ENCODE measurements at regions not wholly inside any gene's neighbourhood (a gene's known extent, or its start where the extent isn't known, plus 50 kb on each side); places are given as distances from the start of the nearest gene placed in this dataset.

GRCh38 chr5:96256795-96257470 is 176.1 kb downstream of the PCSK1 start:
- TF ChIP-seq CHD1 (IDR thresholded peaks at IDR 0.05; ENCODE audit: low read depth, low read length) (no peak), BACH1 (IDR thresholded peaks at IDR 0.05; ENCODE audit: low read length) (no peak)

More at GRCh38 chr5:96256795-96257470, 176.1 kb downstream of the PCSK1 start:
- Histone ChIP-seq H3K4me2 (ENCODE audit: insufficient read depth in 1 of 2, low read depth in 2 of 2, low read length in 2 of 2) (no peak overlapping the region), H4K20me1 (replicated peaks in 1 of 2; ENCODE audit: control insufficient read depth in 1 of 2, insufficient read depth in 2 of 2, low read length in 2 of 2) (no peaks in the 10 kb centered on the region), H2BK15ac (ENCODE audit: low read length) (no peak overlapping the region), H4K5ac (ENCODE audit: insufficient read length, low read depth, low read length) (no peak overlapping the region), H2BK120ac (replicated peaks; ENCODE audit: low read depth, low read length) (no peak overlapping the region), H2BK20ac (ENCODE audit: low read length) (no peak overlapping the region), H3K4ac (replicated peaks; ENCODE audit: insufficient read length, low read depth, low read length) (no peak overlapping the region), H2AFZ (ENCODE audit: low read length) (no peak overlapping the region), H3K79me1 (ENCODE audit: low read depth, low read length) (no peaks in the 10 kb centered on the region), H3K79me2 (ENCODE audit: control insufficient read depth in 1 of 2, insufficient read depth in 2 of 2, low read length in 2 of 2) (no peaks in the 10 kb centered on the region), H3K36me3 (ENCODE audit: control insufficient read depth in 2 of 4, insufficient read depth in 4 of 4, low read length in 3 of 4) (no peaks in the 10 kb centered on the region), H4K91ac (replicated peaks; ENCODE audit: insufficient read length, low read length) (no peak overlapping the region), H3K23me2 (ENCODE audit: low read depth, low read length) (no peaks in the 10 kb centered on the region), H3K9me3 (ENCODE audit: insufficient read depth in 2 of 2, low read depth in 1 of 2, low read length in 1 of 2) (no peaks in the 10 kb centered on the region), H2AK5ac (ENCODE audit: low read depth, low read length) (no peak overlapping the region), H4K8ac (ENCODE audit: extremely low read depth, insufficient read depth, low read length) (no peak overlapping the region), H3K14ac (ENCODE audit: insufficient read length) (no peak overlapping the region), H2BK12ac (ENCODE audit: low read depth, low read length) (no peak overlapping the region), H3K18ac (ENCODE audit: extremely low read depth, low read length) (no peak overlapping the region), H3K27ac (ENCODE audit: low read depth, low read length) (no peak overlapping the region), H3K23ac (ENCODE audit: insufficient read length) (no peak overlapping the region), H2BK5ac (ENCODE audit: low read depth, low read length) (no peak overlapping the region), H3K27me3 (replicated peaks in 1 of 4; ENCODE audit: control insufficient read depth in 3 of 4, extremely low read depth in 1 of 4, insufficient read depth in 3 of 4, low read length in 3 of 4) (no peaks in the 10 kb centered on the region), H3K56ac (replicated peaks; ENCODE audit: insufficient read length, low read depth, low read length) (no peak overlapping the region), H3K4me3 (ENCODE audit: extremely low read depth in 1 of 4, insufficient read depth in 2 of 4, low read depth in 3 of 4, low read length in 4 of 4) (no peak overlapping the region), H3K9ac (replicated peaks in 1 of 4; ENCODE audit: extremely low read depth in 1 of 4, low read depth in 3 of 4, low read length in 3 of 4) (no peak overlapping the region), H3K4me1 (replicated peaks in 1 of 4; ENCODE audit: control insufficient read depth in 3 of 4, insufficient read depth in 4 of 4, low read length in 3 of 4) (no peaks in the 10 kb centered on the region)
- ChIA-PET CTCF (ENCODE audit: partially characterized antibody) (no interaction called here), POLR2A (ENCODE audit: partially characterized antibody) (no interaction called here)
- 85% methylated on average over 5 of the region's 5 CpGs; no CpG with 5 or more reads in 1 of the 2 experiments for WGBS, 2 experiments (ENCODE audit: extremely low coverage in 1 of 2, insufficient coverage in 1 of 2, insufficient read length in 1 of 2, insufficient replicate concordance in 2 of 2, low coverage in 1 of 2, low lambda C conversion rate in 2 of 2, missing lambda C conversion rate in 1 of 2)
- DNase-seq (ENCODE audit: low read depth in 1 of 2, low spot score in 2 of 2) (no peak), FAIRE-seq (no peak)

All from H1 (cell line).